ENCODE measurements at regions not wholly inside any gene's neighbourhood (a gene's known extent, or its start where the extent isn't known, plus 50 kb on each side); places are given as distances from the start of the nearest gene placed in this dataset.

- no peak overlapping the region for H3K4me3 ChIP-seq (ENCODE audit: low read depth, low read length)
- no peaks in the 10 kb centered on the region for H3K36me3 ChIP-seq (ENCODE audit: control insufficient read depth, insufficient read depth, low read length)
- H3K27ac ChIP-seq, result no peak overlapping the region
- no peak overlapping the region for H3K9ac ChIP-seq
- H3K27me3 ChIP-seq (ENCODE audit: control insufficient read depth, insufficient read depth, low read length), result no peaks in the 10 kb centered on the region
- TF ChIP-seq CTCF (IDR thresholded peaks at IDR 0.05), result no peak
- H3K9me3 ChIP-seq (ENCODE audit: control insufficient read depth, low read length), result no peaks in the 10 kb centered on the region
- H2AFZ ChIP-seq, result no peak overlapping the region
- no peaks in the 10 kb centered on the region for H3K79me2 ChIP-seq
- H3K4me2 ChIP-seq (ENCODE audit: low read length), result no peak overlapping the region
- no peaks in the 10 kb centered on the region for H3K4me1 ChIP-seq
Observed at GRCh38 chr3:95387242-95388021, 1324.6 kb downstream of the NSUN3 start.

GRCh38 chr3:95389725-95390313 is 1327.0 kb downstream of the NSUN3 start:
- Histone ChIP-seq H3K4me1 (no peaks in the 10 kb centered on the region), H3K4me3 (ENCODE audit: low read depth, low read length) (no peak overlapping the region), H3K4me2 (ENCODE audit: low read length) (no peak overlapping the region), H3K27me3 (ENCODE audit: control insufficient read depth, insufficient read depth, low read length) (no peaks in the 10 kb centered on the region), H3K9me3 (ENCODE audit: control insufficient read depth, low read length) (no peaks in the 10 kb centered on the region), H2AFZ (no peak overlapping the region), H3K36me3 (ENCODE audit: control insufficient read depth, insufficient read depth, low read length) (no peaks in the 10 kb centered on the region), H3K9ac (no peak overlapping the region), H3K27ac (no peak overlapping the region), H3K79me2 (no peaks in the 10 kb centered on the region)
- no peak for TF ChIP-seq CTCF (IDR thresholded peaks at IDR 0.05)

- no peak overlapping the region for H3K9ac ChIP-seq
- no peaks in the 10 kb centered on the region for H3K79me2 ChIP-seq
- no peaks in the 10 kb centered on the region for H3K4me1 ChIP-seq
- H3K27ac ChIP-seq, result no peak overlapping the region
- TF ChIP-seq CTCF (IDR thresholded peaks at IDR 0.05), result no peak
- H3K4me2 ChIP-seq (ENCODE audit: low read length), result no peak overlapping the region
- H3K27me3 ChIP-seq (ENCODE audit: control insufficient read depth, insufficient read depth, low read length), result no peaks in the 10 kb centered on the region
- no peaks in the 10 kb centered on the region for H3K9me3 ChIP-seq (ENCODE audit: control insufficient read depth, low read length)
- H2AFZ ChIP-seq, result no peak overlapping the region
- H3K36me3 ChIP-seq (ENCODE audit: control insufficient read depth, insufficient read depth, low read length), result no peaks in the 10 kb centered on the region
- no peak overlapping the region for H3K4me3 ChIP-seq (ENCODE audit: low read depth, low read length)
Observed at GRCh38 chr3:95394286-95394685, 1331.4 kb downstream of the NSUN3 start.

- Histone ChIP-seq H3K27me3 (ENCODE audit: control insufficient read depth, insufficient read depth, low read length) (no peaks in the 10 kb centered on the region), H3K79me2 (no peaks in the 10 kb centered on the region), H3K4me2 (ENCODE audit: low read length) (no peak overlapping the region), H3K27ac (no peak overlapping the region), H3K9me3 (ENCODE audit: control insufficient read depth, low read length) (no peaks in the 10 kb centered on the region), H3K4me1 (no peaks in the 10 kb centered on the region), H3K4me3 (ENCODE audit: low read depth, low read length) (no peak overlapping the region), H3K9ac (no peak overlapping the region), H3K36me3 (ENCODE audit: control insufficient read depth, insufficient read depth, low read length) (no peaks in the 10 kb centered on the region), H2AFZ (no peak overlapping the region)
- TF ChIP-seq CTCF (IDR thresholded peaks at IDR 0.05), result no peak
Observed at GRCh38 chr3:95399585-95399984, 1336.7 kb downstream of the NSUN3 start.

- Histone ChIP-seq H3K9ac (no peak overlapping the region), H3K27ac (no peak overlapping the region), H3K4me3 (ENCODE audit: low read depth, low read length) (no peak overlapping the region), H3K36me3 (ENCODE audit: control insufficient read depth, insufficient read depth, low read length) (no peaks in the 10 kb centered on the region), H3K4me2 (ENCODE audit: low read length) (no peak overlapping the region), H2AFZ (no peak overlapping the region), H3K4me1 (no peaks in the 10 kb centered on the region), H3K27me3 (ENCODE audit: control insufficient read depth, insufficient read depth, low read length) (no peaks in the 10 kb centered on the region), H3K79me2 (no peaks in the 10 kb centered on the region), H3K9me3 (ENCODE audit: control insufficient read depth, low read length) (no peaks in the 10 kb centered on the region)
- TF ChIP-seq CTCF (IDR thresholded peaks at IDR 0.05), result no peak
Observed at GRCh38 chr3:95401693-95402092, 1338.8 kb downstream of the NSUN3 start.

Measured in parathyroid adenoma (tissue), 2 donors.